Muscle of leg (tissue), 3 donors: ENCODE measurements at regions not wholly inside any gene's neighbourhood (a gene's known extent, or its start where the extent isn't known, plus 50 kb on each side); places are given as distances from the start of the nearest gene placed in this dataset.
"Not testable (repeated sequence)": the region's sequence is repeated elsewhere in the genome, so short reads cannot be mapped to it uniquely, and the experiment has no call there.

Source experiments
- DNase-seq: peaks from one replicate; pipeline ENCODE4 v3.0.0; 2013
- H3K27ac ChIP-seq: one replicate; pipeline ENCODE4 v1.5.1; 2013; ENCODE audit warnings: mild to moderate bottlenecking, low read length, control low read depth
- H3K27me3 ChIP-seq: one replicate; pipeline ENCODE4 v1.6.1; 2013; ENCODE audit warnings: low read length; ENCODE audit not compliant: control insufficient read depth, insufficient read depth
- H3K36me3 ChIP-seq: one replicate; pipeline ENCODE4 v1.6.1; 2013; ENCODE audit warnings: low read length; ENCODE audit not compliant: control insufficient read depth, insufficient read depth
- H3K4me1 ChIP-seq: one replicate; pipeline ENCODE4 v1.6.1; 2013; ENCODE audit warnings: low read length; ENCODE audit not compliant: control insufficient read depth, insufficient read depth
- H3K4me3 ChIP-seq: one replicate; pipeline ENCODE4 v1.5.1; 2013; ENCODE audit warnings: low read length, control low read depth
- H3K9me3 ChIP-seq: replicated peaks from 2 replicates; pipeline ENCODE4 v1.6.1; 2013; ENCODE audit warnings: low read depth, low read length; ENCODE audit not compliant: control insufficient read depth
- WGBS: methylation state at CpG from one replicate; pipeline ENCODE4 v1.1.5; 2013; ENCODE audit warnings: missing lambda C conversion rate; ENCODE audit not compliant: insufficient coverage; 5-methylcytosine and 5-hydroxymethylcytosine counted together

DNA sequence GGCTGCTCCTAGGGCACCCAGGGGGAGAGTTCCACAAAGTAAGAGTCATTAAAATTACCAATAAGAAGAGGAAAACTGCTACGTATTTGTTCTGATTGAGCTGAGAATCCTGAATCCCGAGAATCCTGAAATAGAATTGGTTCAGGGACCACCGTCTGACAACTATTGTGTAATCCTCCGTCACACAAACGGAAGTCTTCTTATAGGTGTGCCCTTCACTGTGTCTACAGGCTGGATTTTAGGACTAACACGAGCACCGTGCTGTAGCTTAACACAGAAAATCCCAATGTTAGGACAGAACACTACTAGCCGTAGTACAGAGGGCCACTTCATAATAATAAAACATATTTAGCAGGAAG, 50.6 kb upstream of the RNF182 start:
- peak overlapping the region; percentile 31 for H3K4me3 ChIP-seq
- H3K4me1 ChIP-seq: peaks cover 18% of the 10 kb centered on the region
- H3K9me3 ChIP-seq: no peaks in the 10 kb centered on the region
- 64% methylated on average over 5 of the region's 8 CpGs for WGBS
- no peak for DNase-seq
- no peaks in the 10 kb centered on the region for H3K36me3 ChIP-seq
- H3K27me3 ChIP-seq: no peaks in the 10 kb centered on the region
- H3K27ac ChIP-seq: no peak overlapping the region

DNA sequence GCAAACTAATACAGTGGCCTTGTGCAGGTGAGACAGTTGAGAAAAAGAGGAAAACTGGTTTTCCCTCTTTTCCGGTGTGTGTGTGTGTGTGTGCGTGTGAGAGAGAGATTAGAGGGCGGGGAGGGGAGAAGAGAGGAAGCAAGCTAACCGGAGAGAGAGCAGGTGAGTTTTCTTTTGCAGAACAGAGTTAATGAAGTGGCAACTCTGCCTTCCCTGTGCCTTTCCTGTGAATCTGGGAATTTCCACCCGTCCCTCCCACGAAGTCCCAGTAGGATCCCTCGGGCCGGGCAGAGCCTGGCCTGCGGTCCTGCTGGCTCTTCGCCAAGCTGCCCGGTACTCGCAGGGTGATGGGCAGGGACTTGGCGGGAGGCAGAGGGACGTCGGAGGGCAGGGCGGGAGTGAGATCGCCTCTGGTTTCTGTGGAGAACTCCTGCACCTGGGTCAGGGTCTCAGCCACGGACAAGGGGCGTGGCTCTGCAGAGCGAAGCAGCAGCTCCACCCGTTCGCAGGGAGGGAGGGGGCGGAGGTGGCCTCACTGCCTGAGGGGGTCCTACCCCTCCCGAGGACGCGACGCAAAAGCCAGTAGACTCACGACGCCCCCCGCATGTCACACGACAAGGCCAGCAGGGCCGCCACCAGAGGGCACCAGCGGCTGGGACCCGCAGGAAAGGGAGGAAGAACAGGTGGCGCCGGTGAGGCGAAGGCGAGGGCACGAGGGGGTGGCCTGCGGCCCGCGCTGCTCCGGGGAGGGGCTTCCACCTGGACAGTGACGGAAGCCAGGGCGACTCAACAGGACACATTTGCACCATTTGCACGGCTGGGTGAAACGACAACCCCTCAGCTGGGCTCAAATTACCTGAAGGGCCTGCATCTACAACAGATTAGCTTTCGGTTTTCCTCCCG, 51.2 kb upstream of the RNF182 start:
- Histone ChIP-seq H3K36me3 (no peaks in the 10 kb centered on the region), H3K9me3 (no peaks in the 10 kb centered on the region), H3K27me3 (no peaks in the 10 kb centered on the region), H3K27ac (no peak overlapping the region), H3K4me3 (peak overlapping the region; percentile 31), H3K4me1 (peaks cover 18% of the 10 kb centered on the region)
- under 1% methylated on average over 33 of the region's 49 CpGs for WGBS
- peak; percentile 60 for DNase-seq

DNA sequence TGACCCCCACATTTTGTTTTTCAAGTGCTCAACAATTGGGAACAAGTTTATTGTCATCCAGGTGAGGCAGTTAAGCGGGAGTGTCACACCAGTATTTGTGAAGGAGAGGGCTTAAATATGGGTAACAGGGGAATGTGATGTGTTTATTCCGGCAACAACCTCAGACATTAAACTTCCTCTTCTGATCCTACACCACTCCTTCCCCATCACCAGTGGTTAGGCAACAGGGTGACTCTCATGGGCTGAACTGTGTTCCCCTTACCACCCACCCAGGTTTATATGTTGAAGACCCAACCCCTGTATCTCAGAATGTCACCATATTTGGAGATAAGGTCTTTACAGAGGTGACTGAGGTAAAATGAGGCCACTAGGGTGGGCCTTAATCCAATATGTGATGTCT, 52.1 kb upstream of the RNF182 start:
- no peaks in the 10 kb centered on the region for H3K9me3 ChIP-seq
- H3K4me1 ChIP-seq: peaks cover 18% of the 10 kb centered on the region
- no peaks in the 10 kb centered on the region for H3K36me3 ChIP-seq
- H3K4me3 ChIP-seq: no peak overlapping the region
- no CpG with 5 or more reads among the region's 2 CpGs for WGBS
- DNase-seq: peak; percentile 41
- no peak overlapping the region for H3K27ac ChIP-seq
- H3K27me3 ChIP-seq: peaks cover 2% of the 10 kb centered on the region

DNA sequence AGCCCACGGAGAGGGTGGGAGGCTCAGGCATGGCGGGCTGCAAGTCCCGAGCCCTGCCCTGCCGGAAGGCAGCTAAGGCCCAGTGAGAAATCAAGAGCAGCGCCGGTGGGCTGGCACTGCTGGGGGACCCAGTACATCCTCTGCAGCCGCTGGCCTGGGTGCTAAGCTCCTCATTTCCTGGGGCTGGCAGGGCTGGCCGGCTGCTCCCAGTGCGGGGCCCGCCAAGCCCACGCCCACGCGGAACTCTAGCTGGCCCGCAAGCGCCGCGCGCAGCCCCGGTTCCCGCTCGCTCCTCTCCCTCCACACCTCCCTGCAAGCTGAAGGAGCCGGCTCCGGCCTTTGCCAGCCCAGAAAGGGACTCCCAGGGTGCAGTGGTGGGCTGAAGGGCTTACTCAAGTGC, 52.7 kb upstream of the RNF182 start:
- DNase-seq, H3K27me3 ChIP-seq, H3K27ac ChIP-seq, H3K9me3 ChIP-seq, H3K36me3 ChIP-seq, H3K4me3 ChIP-seq: not testable (repeated sequence)
- peaks cover 18% of the 10 kb centered on the region for H3K4me1 ChIP-seq
- WGBS: 86% methylated on average over 19 of the region's 23 CpGs

DNA sequence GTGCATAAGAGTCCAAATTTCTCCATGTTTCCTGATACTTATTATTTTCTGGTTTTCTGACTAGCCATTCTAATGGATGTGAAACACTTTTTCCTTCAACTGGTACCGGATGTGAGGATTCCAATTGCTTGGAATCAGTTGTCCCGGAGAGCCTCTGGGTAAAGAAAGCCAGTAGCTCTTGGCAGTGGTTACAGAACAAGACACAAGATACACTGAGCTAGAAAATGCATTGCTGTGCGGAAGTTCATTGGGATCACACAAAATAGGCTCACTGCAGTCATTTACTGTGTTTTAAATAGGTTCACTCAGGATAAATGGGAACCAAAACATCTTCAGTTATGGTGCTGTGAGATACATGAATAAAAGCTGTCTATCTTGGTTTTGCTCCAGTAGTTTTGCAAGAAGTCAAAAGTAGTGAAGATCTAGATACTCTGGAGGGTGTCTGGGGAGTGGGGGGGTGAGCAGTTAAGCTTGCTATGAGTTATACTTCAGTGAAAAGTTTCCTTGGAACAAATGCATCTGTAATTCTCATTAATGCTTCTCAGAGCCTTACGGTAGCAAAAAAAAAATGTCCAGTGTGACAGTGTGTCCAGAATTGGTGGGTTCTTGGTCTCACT, 54.4 kb upstream of the RNF182 start:
- 23% methylated on average over 3 of the region's 4 CpGs for WGBS
- H3K4me3 ChIP-seq: no peak overlapping the region
- no peaks in the 10 kb centered on the region for H3K36me3 ChIP-seq
- peaks cover 2% of the 10 kb centered on the region for H3K27me3 ChIP-seq
- peak; percentile 96 for DNase-seq
- H3K4me1 ChIP-seq: peaks cover 18% of the 10 kb centered on the region
- peak overlapping the region; percentile 67 for H3K27ac ChIP-seq
- H3K9me3 ChIP-seq: no peaks in the 10 kb centered on the region

DNA sequence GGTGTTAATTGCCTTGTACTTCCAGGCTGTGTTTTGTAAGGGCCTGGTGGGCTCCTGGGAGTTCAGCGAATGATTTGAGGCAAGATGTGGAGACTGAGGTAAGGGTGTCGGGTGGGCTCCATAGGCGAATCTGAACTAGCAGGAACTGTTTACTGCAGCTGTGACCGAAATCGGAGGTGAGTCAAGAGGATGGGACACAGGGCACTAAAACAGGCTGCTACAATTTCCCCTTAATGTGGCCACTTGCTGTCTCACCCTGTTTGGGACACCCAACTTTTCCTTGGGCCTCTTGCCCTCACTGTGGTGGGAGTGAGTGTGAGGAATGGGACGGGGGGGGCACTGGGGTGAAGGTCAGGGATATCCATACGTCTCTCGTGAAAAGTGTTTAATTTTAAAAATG, 53.9 kb upstream of the MCUR1 start:
- no peak for DNase-seq
- WGBS: 94% methylated on average over 8 of the region's 8 CpGs
- Histone ChIP-seq H3K36me3 (no peaks in the 10 kb centered on the region), H3K9me3 (no peaks in the 10 kb centered on the region), H3K27me3 (peaks cover 2% of the 10 kb centered on the region), H3K27ac (no peak overlapping the region), H3K4me3 (no peak overlapping the region), H3K4me1 (peaks cover 8% of the 10 kb centered on the region)

DNA sequence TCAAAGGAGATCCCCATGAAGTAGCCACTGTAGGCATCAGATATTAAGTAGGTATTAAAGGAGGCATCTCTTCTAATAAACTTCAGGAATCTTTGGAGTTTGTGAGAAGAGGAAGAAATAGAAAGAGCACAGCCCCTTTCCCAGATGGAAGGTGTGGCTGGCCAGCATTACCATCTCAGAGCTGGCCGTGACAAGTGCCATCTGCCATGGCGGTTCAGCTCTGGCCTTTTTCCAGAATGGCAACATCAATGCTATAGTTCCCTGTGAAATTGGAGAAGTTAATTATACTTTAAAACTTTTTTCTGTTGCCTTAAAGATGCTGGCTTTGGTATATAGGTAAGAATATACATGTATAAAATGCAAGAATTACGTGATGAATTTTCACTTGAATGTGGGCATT, 51.9 kb upstream of the MCUR1 start:
- no peaks in the 10 kb centered on the region for H3K36me3 ChIP-seq

DNA sequence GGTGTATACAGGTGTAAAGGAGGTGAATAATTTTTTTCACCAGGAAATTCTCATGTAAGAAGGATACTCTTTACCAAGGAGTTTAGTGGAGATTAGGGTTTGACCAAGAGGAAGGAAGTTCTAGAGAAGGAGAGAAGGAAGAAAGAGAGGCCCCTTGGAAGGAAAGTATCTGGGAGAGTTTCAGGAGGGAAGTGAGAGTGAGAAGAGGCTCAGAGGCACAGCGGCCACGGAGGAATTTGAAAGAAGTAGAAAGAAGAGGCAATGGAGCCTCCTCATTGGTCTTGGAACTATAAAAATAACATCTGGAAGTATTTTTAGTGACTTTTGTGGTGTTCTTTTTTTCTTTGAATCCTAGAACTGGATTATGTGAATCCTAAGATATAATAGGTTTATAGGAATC, 50.8 kb upstream of the MCUR1 start:
- H3K9me3 ChIP-seq: peaks cover 2% of the 10 kb centered on the region
- H3K4me3 ChIP-seq: no peak overlapping the region
- DNase-seq: peak; percentile 77
- H3K27ac ChIP-seq: no peak overlapping the region
- H3K27me3 ChIP-seq: peaks cover 6% of the 10 kb centered on the region
- WGBS: 0% methylated on average over 2 of the region's 2 CpGs
- no peaks in the 10 kb centered on the region for H3K36me3 ChIP-seq
- peaks cover under 1% of the 10 kb centered on the region for H3K4me1 ChIP-seq

More for the DNA sequence above, 51.9 kb upstream of the MCUR1 start:
- H3K27ac ChIP-seq: no peak overlapping the region
- peaks cover 8% of the 10 kb centered on the region for H3K4me1 ChIP-seq
- H3K4me3 ChIP-seq: no peak overlapping the region
- no peak for DNase-seq
- H3K27me3 ChIP-seq: peaks cover 2% of the 10 kb centered on the region
- WGBS: 100% methylated on average over 1 of the region's 3 CpGs
- H3K9me3 ChIP-seq: no peaks in the 10 kb centered on the region

DNA sequence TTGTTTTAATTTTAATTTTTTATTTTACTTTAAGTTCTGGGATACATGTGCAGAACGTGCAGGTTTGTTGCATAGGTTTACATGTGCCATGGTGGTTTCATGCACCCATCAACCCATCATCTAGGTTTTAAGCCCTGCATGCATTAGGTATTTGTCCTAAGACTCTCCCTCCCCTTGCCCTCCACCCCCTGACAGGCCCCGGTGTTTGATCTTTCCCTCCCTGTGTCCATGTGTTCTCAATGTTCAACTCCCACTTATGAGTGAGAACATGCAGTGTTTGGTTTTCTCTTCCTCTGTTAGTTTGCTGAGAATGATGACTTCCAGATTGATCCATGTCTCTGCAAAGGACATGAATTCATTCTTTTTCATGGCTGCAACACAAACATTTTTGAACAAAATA, 50.3 kb upstream of the MCUR1 start:
- H3K36me3 ChIP-seq, H3K4me3 ChIP-seq, H3K9me3 ChIP-seq, H3K4me1 ChIP-seq, DNase-seq, H3K27ac ChIP-seq: not testable (repeated sequence)
- peaks cover 11% of the 10 kb centered on the region for H3K27me3 ChIP-seq
- no CpG with 5 or more reads among the region's 2 CpGs for WGBS
